Gastroesophageal sphincter (tissue), 3 donors: ENCODE measurements at regions not wholly inside any gene's neighbourhood (a gene's known extent, or its start where the extent isn't known, plus 50 kb on each side); places are given as distances from the start of the nearest gene placed in this dataset.

Source experiments
- CTCF ChIP-seq, 4 experiments: fragments of 200-600 bp in 2 of 4; fragments of 450-650 bp in 2 of 4; sonication (generic) in 1 of 4; IDR thresholded peaks; one replicate each; pipeline ENCODE4 v1.5.1; 2017 to 2019; ENCODE audit warnings: antibody characterized with exemption in 4 of 4, mild to moderate bottlenecking in 2 of 4, moderate library complexity in 2 of 4
- POLR2AphosphoS5 ChIP-seq: sonication (generic); formaldehyde crosslinking; IDR thresholded peaks from one replicate; pipeline ENCODE4 v1.6.1; 2017; ENCODE audit warnings: antibody characterized with exemption

DNA sequence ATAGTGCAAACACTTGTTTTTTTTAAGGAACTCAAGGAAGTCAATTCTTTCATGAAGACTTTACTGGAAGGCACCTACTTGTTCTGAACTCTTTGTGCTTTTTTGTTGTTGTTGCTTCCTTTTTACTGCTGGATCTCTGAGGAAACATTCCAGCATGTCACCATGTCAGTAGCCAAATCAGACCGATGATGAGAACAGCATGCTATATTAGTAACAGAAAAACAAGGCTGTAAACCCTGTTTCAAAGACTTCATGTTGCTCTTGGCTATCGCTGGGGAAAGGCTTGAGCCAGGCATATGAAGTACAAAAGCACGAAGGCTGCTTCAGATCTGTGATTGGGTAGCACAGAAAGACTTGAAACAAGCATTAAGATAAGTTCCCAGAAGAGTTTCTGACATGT lies 125.6 kb upstream of the SLC5A12 start:
- no peak for TF ChIP-seq CTCF (IDR thresholded peaks at IDR 0.05)
- TF ChIP-seq POLR2AphosphoS5, result peak; percentile 70
